BJ (cell line): ENCODE measurements at regions not wholly inside any gene's neighbourhood (a gene's known extent, or its start where the extent isn't known, plus 50 kb on each side); places are given as distances from the start of the nearest gene placed in this dataset.

Experiments used
- CTCF ChIA-PET: fragments of 350-600 bp; formaldehyde crosslinking; extraction: SDS; loops from one replicate; lab custom pipeline; 2021; ENCODE audit warnings: antibody characterized with exemption, inconsistent platforms; lab: Yijun Ruan, JAX
- POLR2A ChIA-PET: fragments of 300-600 bp; sonication (Branson Sonifier 250); formaldehyde crosslinking; extraction: SDS; loops from one replicate; lab custom pipeline; 2021; ENCODE audit warnings: antibody characterized with exemption; lab: Charles Lee
- DNase-seq: peaks from one replicate; pipeline ENCODE4 v3.0.0-alpha.2; 2011; ENCODE audit warnings: low read depth
- H3K27me3 ChIP-seq: 2 replicates; pipeline ENCODE4 v1.6.0; 2011; ENCODE audit warnings: low read length; ENCODE audit not compliant: control insufficient read depth, insufficient read depth
- H3K36me3 ChIP-seq: 2 replicates; pipeline ENCODE4 v1.5.1; 2011; ENCODE audit warnings: low read length; ENCODE audit not compliant: control insufficient read depth, insufficient read depth
- H3K4me3 ChIP-seq: 2 replicates; pipeline ENCODE4 v1.5.1; 2011; ENCODE audit warnings: low read depth, mild to moderate bottlenecking, control low read depth, low read length
- CTCF ChIP-seq: IDR thresholded peaks from 2 replicates; pipeline ENCODE4 v1.5.1; 2011; ENCODE audit warnings: low read depth, mild to moderate bottlenecking, control low read depth, inconsistent platforms, low read length, moderate library complexity; ENCODE audit not compliant: insufficient read depth

GRCh38 chr7:67813621-67814292 lies 817.1 kb downstream of the TYW1 start:
- Histone ChIP-seq H3K36me3 (no peaks in the 10 kb centered on the region), H3K27me3 (no peaks in the 10 kb centered on the region), H3K4me3 (no peak overlapping the region)
- ChIA-PET CTCF (no interaction called here), POLR2A (no interaction called here)
- TF ChIP-seq CTCF, result no peak
- no peak for DNase-seq

- POLR2A ChIA-PET, result no interaction called here
- DNase-seq, result no peak
- Histone ChIP-seq H3K36me3 (no peaks in the 10 kb centered on the region), H3K27me3 (no peaks in the 10 kb centered on the region), H3K4me3 (no peak overlapping the region)
- no peak for TF ChIP-seq CTCF
- CTCF ChIA-PET, result no interaction called here
These were observed 820.8 kb downstream of the TYW1 start for GRCh38 chr7:67817481-67817880.

GRCh38 chr7:67821116-67821515 lies 824.5 kb downstream of the TYW1 start:
- Histone ChIP-seq H3K4me3 (no peak overlapping the region), H3K27me3 (no peaks in the 10 kb centered on the region), H3K36me3 (no peaks in the 10 kb centered on the region)
- no peak for DNase-seq
- ChIA-PET POLR2A (no interaction called here), CTCF (no interaction called here)
- TF ChIP-seq CTCF, result no peak

- TF ChIP-seq CTCF, result no peak
- CTCF ChIA-PET, result no interaction called here
- H3K36me3 ChIP-seq, result no peaks in the 10 kb centered on the region
- H3K27me3 ChIP-seq, result no peaks in the 10 kb centered on the region
- DNase-seq, result no peak
- POLR2A ChIA-PET, result no interaction called here
- no peak overlapping the region for H3K4me3 ChIP-seq
These were observed 826.7 kb downstream of the TYW1 start for GRCh38 chr7:67823345-67823744.

- Histone ChIP-seq H3K36me3 (no peaks in the 10 kb centered on the region), H3K4me3 (no peak overlapping the region), H3K27me3 (no peaks in the 10 kb centered on the region)
- TF ChIP-seq CTCF, result no peak
- CTCF ChIA-PET, result no interaction called here
- POLR2A ChIA-PET, result no interaction called here
- DNase-seq, result no peak
These were observed 828.7 kb downstream of the TYW1 start for GRCh38 chr7:67825356-67825755.
